Breast epithelium (tissue), 3 donors: ENCODE measurements at regions not wholly inside any gene's neighbourhood (a gene's known extent, or its start where the extent isn't known, plus 50 kb on each side); places are given as distances from the start of the nearest gene placed in this dataset.

Source experiments
- POLR2A ChIP-seq: fragments of 450-650 bp; IDR thresholded peaks from one replicate; pipeline ENCODE4 v1.6.1; 2016; ENCODE audit warnings: antibody characterized with exemption, mild to moderate bottlenecking, moderate library complexity
- POLR2AphosphoS5 ChIP-seq, 3 donors: sonication (generic); formaldehyde crosslinking; IDR thresholded peaks; one replicate each; pipeline ENCODE4 v1.6.1; 2017; ENCODE audit warnings: antibody characterized with exemption in 3 of 3
- TF ChIP-seq, protein P1 (sequence below), 3 donors: fragments of 450-650 bp; IDR thresholded peaks; one replicate each; pipeline ENCODE4 v1.5.1; 2016 to 2017; ENCODE audit warnings: antibody characterized with exemption in 3 of 3, mild to moderate bottlenecking in 3 of 3, moderate library complexity in 3 of 3

DNA sequence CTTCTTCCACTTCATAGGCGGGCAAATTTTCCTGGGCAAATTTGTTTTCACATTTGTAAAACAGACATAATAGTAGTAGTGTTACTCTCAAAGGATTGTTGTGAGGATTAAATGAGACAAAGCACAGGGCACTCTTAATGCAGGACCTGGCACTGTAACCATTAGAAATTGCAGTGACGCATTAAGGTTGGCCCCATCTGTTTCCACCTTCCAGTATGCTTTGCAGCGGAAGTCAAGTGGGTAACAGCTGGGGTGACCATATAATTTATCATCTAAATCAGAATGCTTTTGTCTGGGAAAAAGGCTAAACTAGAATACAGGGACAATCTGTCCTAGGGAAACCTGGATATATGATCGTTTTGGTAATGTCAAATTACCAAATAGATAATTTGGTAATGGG is 132.5 kb upstream of the CACHD1 start:
- TF ChIP-seq, protein P1, sequence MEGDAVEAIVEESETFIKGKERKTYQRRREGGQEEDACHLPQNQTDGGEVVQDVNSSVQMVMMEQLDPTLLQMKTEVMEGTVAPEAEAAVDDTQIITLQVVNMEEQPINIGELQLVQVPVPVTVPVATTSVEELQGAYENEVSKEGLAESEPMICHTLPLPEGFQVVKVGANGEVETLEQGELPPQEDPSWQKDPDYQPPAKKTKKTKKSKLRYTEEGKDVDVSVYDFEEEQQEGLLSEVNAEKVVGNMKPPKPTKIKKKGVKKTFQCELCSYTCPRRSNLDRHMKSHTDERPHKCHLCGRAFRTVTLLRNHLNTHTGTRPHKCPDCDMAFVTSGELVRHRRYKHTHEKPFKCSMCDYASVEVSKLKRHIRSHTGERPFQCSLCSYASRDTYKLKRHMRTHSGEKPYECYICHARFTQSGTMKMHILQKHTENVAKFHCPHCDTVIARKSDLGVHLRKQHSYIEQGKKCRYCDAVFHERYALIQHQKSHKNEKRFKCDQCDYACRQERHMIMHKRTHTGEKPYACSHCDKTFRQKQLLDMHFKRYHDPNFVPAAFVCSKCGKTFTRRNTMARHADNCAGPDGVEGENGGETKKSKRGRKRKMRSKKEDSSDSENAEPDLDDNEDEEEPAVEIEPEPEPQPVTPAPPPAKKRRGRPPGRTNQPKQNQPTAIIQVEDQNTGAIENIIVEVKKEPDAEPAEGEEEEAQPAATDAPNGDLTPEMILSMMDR (IDR thresholded peaks at IDR 0.05): no peak
- TF ChIP-seq POLR2AphosphoS5 (IDR thresholded peaks at IDR 0.05): no peak
- TF ChIP-seq POLR2A: no peak
